AG09319 (cell line): ENCODE measurements at regions not wholly inside any gene's neighbourhood (a gene's known extent, or its start where the extent isn't known, plus 50 kb on each side); places are given as distances from the start of the nearest gene placed in this dataset.

Experiments
- DNase-seq: peaks from one replicate; pipeline ENCODE4 v3.0.0-alpha.2; 2010; ENCODE audit warnings: low read depth; ENCODE audit errors: extremely low read depth
- CTCF ChIP-seq: IDR thresholded peaks from 2 replicates; pipeline ENCODE4 v1.5.1; 2011; ENCODE audit warnings: low read depth, mild to moderate bottlenecking, inconsistent platforms, low read length, moderate library complexity

GRCh38 chr18:54716586-54716985 is 111.7 kb upstream of the RAB27B start:
- no peak for TF ChIP-seq CTCF
- no peak for DNase-seq

GRCh38 chr18:54717673-54718407 is 110.4 kb upstream of the RAB27B start:
- no peak for TF ChIP-seq CTCF
- no peak for DNase-seq

DNA sequence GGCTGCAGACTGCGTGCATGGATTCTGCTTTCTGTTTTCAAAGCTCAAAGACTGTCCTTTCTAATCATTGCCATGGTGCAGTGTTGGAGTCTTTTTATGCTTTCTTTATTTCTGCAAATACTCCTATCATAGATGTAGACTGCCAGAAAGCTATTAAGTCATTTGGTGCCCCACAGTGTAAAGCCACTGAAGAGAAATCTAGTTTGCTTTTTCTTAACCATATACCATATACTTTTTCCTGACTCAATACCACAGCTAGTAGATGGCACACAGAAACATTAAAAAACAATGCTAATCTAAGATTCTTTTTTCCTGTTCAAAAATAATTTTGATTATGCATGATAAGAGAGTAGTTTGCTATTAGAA is 109.9 kb upstream of the RAB27B start:
- no peak for DNase-seq

DNA sequence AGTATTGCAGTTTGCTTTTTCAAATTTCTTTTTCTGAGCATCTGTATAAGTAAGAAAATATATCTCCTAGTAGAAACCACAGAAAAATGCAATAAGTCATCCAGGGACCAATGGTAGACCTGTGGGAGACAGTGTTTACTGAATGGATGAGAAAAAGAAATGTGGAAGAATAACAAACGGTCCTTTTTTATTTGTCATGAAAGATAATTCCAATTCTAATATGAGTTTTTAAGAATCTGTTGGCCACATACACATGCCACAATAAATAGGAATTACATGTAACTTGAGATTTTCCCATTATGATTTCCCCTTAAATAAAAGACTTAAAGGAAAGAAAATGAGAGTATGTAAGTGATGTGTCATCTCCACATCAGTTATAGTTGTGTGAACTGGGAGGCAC is 107.7 kb upstream of the RAB27B start:
- no peak for TF ChIP-seq CTCF

More for the DNA sequence above, 109.9 kb upstream of the RAB27B start:
- no peak for TF ChIP-seq CTCF

GRCh38 chr18:54726143-54726542 is 102.1 kb upstream of the RAB27B start:
- no peak for DNase-seq
- no peak for TF ChIP-seq CTCF

More for the DNA sequence above, 107.7 kb upstream of the RAB27B start:
- no peak for DNase-seq

DNA sequence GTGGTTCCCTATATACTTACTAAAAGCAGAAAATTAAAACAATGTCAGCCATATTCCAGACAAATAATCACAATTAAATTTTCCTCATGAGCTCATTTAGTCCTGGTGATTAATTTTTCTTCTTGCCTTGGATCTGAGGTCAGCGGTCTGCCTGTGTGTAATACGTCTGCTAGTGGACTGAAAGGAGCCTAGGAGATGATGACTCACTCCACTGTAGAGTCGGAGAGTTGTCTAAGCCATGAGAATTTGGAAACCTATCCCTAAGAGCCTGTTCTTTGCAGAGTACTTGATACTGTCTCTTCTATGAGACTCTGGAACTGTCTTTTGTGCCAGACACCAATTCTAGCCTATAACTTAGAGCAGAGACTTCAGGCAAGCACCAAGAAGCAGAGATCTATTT is 94.2 kb upstream of the RAB27B start:
- peak; percentile 44 for DNase-seq
- no peak for TF ChIP-seq CTCF

DNA sequence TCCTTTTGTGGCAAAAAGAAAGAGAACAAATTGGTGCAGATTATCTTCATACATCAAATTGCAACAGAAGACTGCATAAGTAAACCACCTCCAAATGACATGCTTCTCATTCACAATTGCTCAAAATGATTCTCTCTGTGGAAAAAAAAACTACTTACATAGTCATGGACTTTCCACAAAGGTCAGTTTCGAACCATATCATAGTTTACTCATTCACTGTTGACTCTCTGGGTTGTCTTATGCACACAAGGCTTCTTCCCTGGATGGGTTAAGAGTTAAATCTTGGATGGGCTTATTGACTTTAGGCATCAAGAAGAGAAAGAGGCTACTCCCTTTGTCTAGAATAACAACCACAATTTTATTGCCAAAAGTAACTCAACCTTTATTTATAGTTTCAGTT is 91.3 kb upstream of the RAB27B start:
- no peak for TF ChIP-seq CTCF
- no peak for DNase-seq
